ENCODE measurements at regions not wholly inside any gene's neighbourhood (a gene's known extent, or its start where the extent isn't known, plus 50 kb on each side); places are given as distances from the start of the nearest gene placed in this dataset.
"Not testable (repeated sequence)": the region's sequence is repeated elsewhere in the genome, so short reads cannot be mapped to it uniquely, and the experiment has no call there.

DNA sequence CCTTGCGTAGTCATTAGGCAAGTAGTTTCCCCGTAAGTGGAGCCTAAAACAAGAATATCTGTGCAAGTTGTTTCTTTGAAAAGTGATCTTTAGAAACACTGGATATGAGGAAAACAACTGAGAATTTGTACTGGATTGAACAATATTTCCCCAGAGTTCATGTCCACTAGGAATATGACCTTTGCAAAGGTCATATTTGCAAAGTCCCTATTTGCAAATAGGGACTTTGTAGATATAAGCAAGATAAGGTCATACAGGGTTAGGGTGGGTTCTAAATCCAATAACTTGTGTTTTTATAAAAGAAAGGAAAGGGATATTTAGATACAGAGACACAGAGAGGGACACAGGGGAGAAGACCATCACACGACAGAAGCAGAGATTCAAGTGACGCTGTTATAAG lies 489.2 kb upstream of the ATXN8OS start:
- H3K27me3 ChIP-seq, result no peaks in the 10 kb centered on the region
- no peaks in the 10 kb centered on the region for H3K36me3 ChIP-seq
- H3K4me1 ChIP-seq, result no peaks in the 10 kb centered on the region
- no peak overlapping the region for H3K27ac ChIP-seq
- in situ Hi-C loops (cut with MboI; ENCODE audit: low pct_ligation_motif_present in 1 of 4, low pct_unique_long_range_greater_than_20kb in 1 of 4, low sequenced_read_pairs in 3 of 4), result no loop called here
- intact Hi-C loops (cut with DNase I; ENCODE audit: low total_unique reads), result no loop called here
- no peaks in the 10 kb centered on the region for H3K9me3 ChIP-seq
- WGBS, 2 donors (ENCODE audit: low coverage in 1 of 2), result 88 to 93% methylated on average over 4 of the region's 4 CpGs
- no peak for DNase-seq
- H3K4me3 ChIP-seq, result no peak overlapping the region
- TF ChIP-seq POLR2AphosphoS5 (IDR thresholded peaks at IDR 0.05) (no peak), POLR2A (IDR thresholded peaks at IDR 0.05) (no peak), EP300 (IDR thresholded peaks at IDR 0.05; ENCODE audit: low read depth) (no peak)
- TF ChIP-seq, protein P1, sequence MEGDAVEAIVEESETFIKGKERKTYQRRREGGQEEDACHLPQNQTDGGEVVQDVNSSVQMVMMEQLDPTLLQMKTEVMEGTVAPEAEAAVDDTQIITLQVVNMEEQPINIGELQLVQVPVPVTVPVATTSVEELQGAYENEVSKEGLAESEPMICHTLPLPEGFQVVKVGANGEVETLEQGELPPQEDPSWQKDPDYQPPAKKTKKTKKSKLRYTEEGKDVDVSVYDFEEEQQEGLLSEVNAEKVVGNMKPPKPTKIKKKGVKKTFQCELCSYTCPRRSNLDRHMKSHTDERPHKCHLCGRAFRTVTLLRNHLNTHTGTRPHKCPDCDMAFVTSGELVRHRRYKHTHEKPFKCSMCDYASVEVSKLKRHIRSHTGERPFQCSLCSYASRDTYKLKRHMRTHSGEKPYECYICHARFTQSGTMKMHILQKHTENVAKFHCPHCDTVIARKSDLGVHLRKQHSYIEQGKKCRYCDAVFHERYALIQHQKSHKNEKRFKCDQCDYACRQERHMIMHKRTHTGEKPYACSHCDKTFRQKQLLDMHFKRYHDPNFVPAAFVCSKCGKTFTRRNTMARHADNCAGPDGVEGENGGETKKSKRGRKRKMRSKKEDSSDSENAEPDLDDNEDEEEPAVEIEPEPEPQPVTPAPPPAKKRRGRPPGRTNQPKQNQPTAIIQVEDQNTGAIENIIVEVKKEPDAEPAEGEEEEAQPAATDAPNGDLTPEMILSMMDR (IDR thresholded peaks at IDR 0.05), result no peak

GRCh38 chr13:69617587-69617986 lies 490.0 kb upstream of the ATXN8OS start:
- in situ Hi-C loops (cut with MboI; ENCODE audit: low pct_ligation_motif_present in 1 of 4, low pct_unique_long_range_greater_than_20kb in 1 of 4, low sequenced_read_pairs in 3 of 4), result no loop called here
- WGBS, 2 donors (ENCODE audit: low coverage in 1 of 2), result 83 to 100% methylated on average over 1 to 2 of the region's 2 CpGs

DNA sequence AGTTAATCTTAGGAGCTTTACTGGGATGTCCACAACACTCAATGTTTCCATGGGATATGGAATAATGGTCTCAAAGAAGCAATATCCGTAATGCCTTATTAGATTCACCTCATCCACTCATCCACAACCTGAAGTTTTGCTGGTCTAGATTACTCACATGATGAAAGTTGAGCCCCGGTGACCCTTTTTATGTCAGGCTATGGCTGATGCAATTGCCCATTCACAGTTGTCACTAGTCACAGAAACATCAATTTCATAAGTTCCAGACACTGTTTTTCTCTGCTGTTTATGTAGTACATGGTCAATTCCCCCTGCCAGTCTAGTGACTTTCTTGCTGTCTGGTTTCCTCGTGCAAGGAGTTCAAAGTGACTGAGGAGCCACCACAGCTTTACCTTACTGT lies 491.2 kb upstream of the ATXN8OS start:
- DNase-seq, result no peak
- Histone ChIP-seq H3K4me3 (no peak overlapping the region), H3K27ac (no peak overlapping the region), H3K9me3 (no peaks in the 10 kb centered on the region), H3K36me3 (no peaks in the 10 kb centered on the region), H3K4me1 (no peaks in the 10 kb centered on the region), H3K27me3 (no peaks in the 10 kb centered on the region)
- intact Hi-C loops (cut with DNase I; ENCODE audit: low total_unique reads) (no loop called here), in situ Hi-C loops (cut with MboI; ENCODE audit: low pct_ligation_motif_present in 1 of 4, low pct_unique_long_range_greater_than_20kb in 1 of 4, low sequenced_read_pairs in 3 of 4) (no loop called here)
- WGBS, 2 donors (ENCODE audit: low coverage in 1 of 2), result 81% methylated on average over 3 of the region's 3 CpGs; no CpG with 5 or more reads in 1 of the 2 donors
- TF ChIP-seq POLR2AphosphoS5 (IDR thresholded peaks at IDR 0.05) (no peak), EP300 (IDR thresholded peaks at IDR 0.05; ENCODE audit: low read depth) (no peak), POLR2A (IDR thresholded peaks at IDR 0.05) (no peak)
- TF ChIP-seq, protein P1 (IDR thresholded peaks at IDR 0.05), result no peak

More at GRCh38 chr13:69617587-69617986, 490.0 kb upstream of the ATXN8OS start:
- Histone ChIP-seq H3K36me3 (no peaks in the 10 kb centered on the region), H3K4me1 (no peaks in the 10 kb centered on the region), H3K9me3 (no peaks in the 10 kb centered on the region), H3K27me3 (no peaks in the 10 kb centered on the region), H3K4me3 (no peak overlapping the region), H3K27ac (no peak overlapping the region)
- intact Hi-C loops (cut with DNase I; ENCODE audit: low total_unique reads), result no loop called here
- TF ChIP-seq EP300 (IDR thresholded peaks at IDR 0.05; ENCODE audit: low read depth) (no peak), POLR2AphosphoS5 (IDR thresholded peaks at IDR 0.05) (no peak), POLR2A (IDR thresholded peaks at IDR 0.05) (no peak)
- TF ChIP-seq, protein P1 (IDR thresholded peaks at IDR 0.05), result no peak
- DNase-seq, result no peak

- H3K27ac ChIP-seq; H3K36me3 ChIP-seq; in situ Hi-C loops (cut with MboI; ENCODE audit: low pct_ligation_motif_present in 1 of 4, low pct_unique_long_range_greater_than_20kb in 1 of 4, low sequenced_read_pairs in 3 of 4); H3K27me3 ChIP-seq; intact Hi-C loops (cut with DNase I; ENCODE audit: low total_unique reads); H3K9me3 ChIP-seq; H3K4me1 ChIP-seq; H3K4me3 ChIP-seq; DNase-seq: not testable (repeated sequence)
- WGBS, 2 donors (ENCODE audit: low coverage in 1 of 2), result 80 to 82% methylated on average over 3 to 6 of the region's 8 CpGs
Measured at GRCh38 chr13:69615055-69615454, 492.6 kb upstream of the ATXN8OS start.

DNA sequence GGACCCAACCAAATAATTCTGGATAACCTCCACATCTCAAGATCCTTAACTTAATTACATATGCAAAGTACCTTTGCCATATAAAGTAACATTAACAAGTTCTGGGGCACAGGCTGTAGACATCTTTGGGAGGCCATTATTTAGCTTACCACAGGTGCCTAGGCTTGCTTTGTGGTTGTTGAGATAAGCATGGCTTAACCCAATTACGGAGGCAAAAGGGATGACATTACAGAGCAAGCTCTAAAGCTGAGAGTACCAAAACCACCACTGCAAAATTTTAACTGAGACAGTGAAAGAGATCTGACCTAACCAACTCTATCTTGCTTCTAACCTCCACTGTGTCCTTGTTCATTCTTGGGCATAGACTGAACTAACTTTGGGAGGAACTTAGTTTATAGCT lies 502.9 kb upstream of the ATXN8OS start:
- WGBS, 2 donors (ENCODE audit: low coverage in 1 of 2), result 87% methylated on average over 1 of the region's 1 CpG; no CpG with 5 or more reads in 1 of the 2 donors
- DNase-seq, result no peak
- Histone ChIP-seq H3K27me3 (no peaks in the 10 kb centered on the region), H3K9me3 (no peaks in the 10 kb centered on the region), H3K4me3 (no peak overlapping the region), H3K36me3 (no peaks in the 10 kb centered on the region), H3K4me1 (no peaks in the 10 kb centered on the region), H3K27ac (no peak overlapping the region)
- in situ Hi-C loops (cut with MboI; ENCODE audit: low pct_ligation_motif_present in 1 of 4, low pct_unique_long_range_greater_than_20kb in 1 of 4, low sequenced_read_pairs in 3 of 4), result no loop called here
- intact Hi-C loops (cut with DNase I; ENCODE audit: low total_unique reads), result no loop called here
- no peak for TF ChIP-seq POLR2AphosphoS5 (IDR thresholded peaks at IDR 0.05)
- TF ChIP-seq POLR2A (IDR thresholded peaks at IDR 0.05), result no peak
- TF ChIP-seq EP300 (IDR thresholded peaks at IDR 0.05; ENCODE audit: low read depth), result no peak
- TF ChIP-seq, protein P1 (IDR thresholded peaks at IDR 0.05), result no peak

All from transverse colon (tissue), 4 donors.